Neural cell (in vitro differentiated cells): ENCODE measurements at regions not wholly inside any gene's neighbourhood (a gene's known extent, or its start where the extent isn't known, plus 50 kb on each side); places are given as distances from the start of the nearest gene placed in this dataset.
"Not testable (repeated sequence)": the region's sequence is repeated elsewhere in the genome, so short reads cannot be mapped to it uniquely, and the experiment has no call there.

Experiments
- EP300 ChIP-seq: fragments of 450-650 bp; conservative IDR thresholded peaks from 2 replicates; pipeline ENCODE4 v1.6.1; 2014; ENCODE audit warnings: antibody characterized with exemption, mild to moderate bottlenecking, moderate library complexity; ENCODE audit not compliant: poor library complexity, severe bottlenecking
- EZH2 ChIP-seq: fragments of 200-600, 300-800 bp; shearing (Covaris generic), sonication (generic); IDR thresholded peaks from 2 replicates; pipeline ENCODE4 v1.6.1; 2014; ENCODE audit warnings: antibody characterized with exemption, low read length, borderline replicate concordance, mild to moderate bottlenecking; ENCODE audit not compliant: insufficient read depth, poor library complexity, severe bottlenecking
- MXI1 ChIP-seq: fragments of 450-650 bp; conservative IDR thresholded peaks from 2 replicates; pipeline ENCODE4 v1.6.1; 2014; ENCODE audit warnings: antibody characterized with exemption, mild to moderate bottlenecking; ENCODE audit not compliant: poor library complexity, severe bottlenecking
- POLR2AphosphoS5 ChIP-seq: IDR thresholded peaks from 2 replicates; pipeline ENCODE4 v1.6.1; 2012
- RAD21 ChIP-seq: fragments of 450-650 bp; conservative IDR thresholded peaks from 2 replicates; pipeline ENCODE4 v1.6.1; 2014; ENCODE audit warnings: antibody characterized with exemption, mild to moderate bottlenecking, moderate library complexity
- TAF1 ChIP-seq: IDR thresholded peaks from 2 replicates; pipeline ENCODE4 v1.6.1; 2012; ENCODE audit warnings: low read depth
- TF ChIP-seq, protein P1 (sequence below): fragments of 450-650 bp; IDR thresholded peaks from 2 replicates; pipeline ENCODE4 v1.5.1; 2014; ENCODE audit warnings: antibody characterized with exemption, mild to moderate bottlenecking, moderate library complexity; ENCODE audit not compliant: poor library complexity, severe bottlenecking
- TF ChIP-seq, protein P2 (sequence below): IDR thresholded peaks from 2 replicates; pipeline ENCODE4 v1.6.1; 2012; ENCODE audit warnings: borderline replicate concordance

DNA sequence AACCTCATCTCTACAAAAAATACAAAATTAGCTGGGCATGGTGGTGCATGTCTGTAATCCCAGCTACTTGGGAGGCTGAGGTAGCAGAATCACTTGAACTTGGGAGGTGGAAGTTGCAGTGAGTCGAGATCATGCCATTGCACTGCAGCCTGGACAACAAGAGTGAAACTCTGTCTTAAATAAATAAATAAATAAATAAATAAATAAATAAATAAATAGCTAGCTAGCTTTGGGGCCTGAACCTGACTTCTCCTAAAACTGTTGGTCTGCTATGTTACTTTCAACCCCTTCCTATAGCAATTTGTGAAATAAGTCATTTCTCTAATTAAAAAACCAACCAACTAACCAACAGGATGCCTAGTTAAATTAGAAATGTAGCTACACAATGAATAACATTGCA is 101.0 kb upstream of the KCNG1 start:
- TF ChIP-seq, protein P1, sequence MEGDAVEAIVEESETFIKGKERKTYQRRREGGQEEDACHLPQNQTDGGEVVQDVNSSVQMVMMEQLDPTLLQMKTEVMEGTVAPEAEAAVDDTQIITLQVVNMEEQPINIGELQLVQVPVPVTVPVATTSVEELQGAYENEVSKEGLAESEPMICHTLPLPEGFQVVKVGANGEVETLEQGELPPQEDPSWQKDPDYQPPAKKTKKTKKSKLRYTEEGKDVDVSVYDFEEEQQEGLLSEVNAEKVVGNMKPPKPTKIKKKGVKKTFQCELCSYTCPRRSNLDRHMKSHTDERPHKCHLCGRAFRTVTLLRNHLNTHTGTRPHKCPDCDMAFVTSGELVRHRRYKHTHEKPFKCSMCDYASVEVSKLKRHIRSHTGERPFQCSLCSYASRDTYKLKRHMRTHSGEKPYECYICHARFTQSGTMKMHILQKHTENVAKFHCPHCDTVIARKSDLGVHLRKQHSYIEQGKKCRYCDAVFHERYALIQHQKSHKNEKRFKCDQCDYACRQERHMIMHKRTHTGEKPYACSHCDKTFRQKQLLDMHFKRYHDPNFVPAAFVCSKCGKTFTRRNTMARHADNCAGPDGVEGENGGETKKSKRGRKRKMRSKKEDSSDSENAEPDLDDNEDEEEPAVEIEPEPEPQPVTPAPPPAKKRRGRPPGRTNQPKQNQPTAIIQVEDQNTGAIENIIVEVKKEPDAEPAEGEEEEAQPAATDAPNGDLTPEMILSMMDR = not testable (repeated sequence)
- not testable (repeated sequence) for TF ChIP-seq TAF1, POLR2AphosphoS5, RAD21, EP300, MXI1, EZH2
- TF ChIP-seq, protein P2, sequence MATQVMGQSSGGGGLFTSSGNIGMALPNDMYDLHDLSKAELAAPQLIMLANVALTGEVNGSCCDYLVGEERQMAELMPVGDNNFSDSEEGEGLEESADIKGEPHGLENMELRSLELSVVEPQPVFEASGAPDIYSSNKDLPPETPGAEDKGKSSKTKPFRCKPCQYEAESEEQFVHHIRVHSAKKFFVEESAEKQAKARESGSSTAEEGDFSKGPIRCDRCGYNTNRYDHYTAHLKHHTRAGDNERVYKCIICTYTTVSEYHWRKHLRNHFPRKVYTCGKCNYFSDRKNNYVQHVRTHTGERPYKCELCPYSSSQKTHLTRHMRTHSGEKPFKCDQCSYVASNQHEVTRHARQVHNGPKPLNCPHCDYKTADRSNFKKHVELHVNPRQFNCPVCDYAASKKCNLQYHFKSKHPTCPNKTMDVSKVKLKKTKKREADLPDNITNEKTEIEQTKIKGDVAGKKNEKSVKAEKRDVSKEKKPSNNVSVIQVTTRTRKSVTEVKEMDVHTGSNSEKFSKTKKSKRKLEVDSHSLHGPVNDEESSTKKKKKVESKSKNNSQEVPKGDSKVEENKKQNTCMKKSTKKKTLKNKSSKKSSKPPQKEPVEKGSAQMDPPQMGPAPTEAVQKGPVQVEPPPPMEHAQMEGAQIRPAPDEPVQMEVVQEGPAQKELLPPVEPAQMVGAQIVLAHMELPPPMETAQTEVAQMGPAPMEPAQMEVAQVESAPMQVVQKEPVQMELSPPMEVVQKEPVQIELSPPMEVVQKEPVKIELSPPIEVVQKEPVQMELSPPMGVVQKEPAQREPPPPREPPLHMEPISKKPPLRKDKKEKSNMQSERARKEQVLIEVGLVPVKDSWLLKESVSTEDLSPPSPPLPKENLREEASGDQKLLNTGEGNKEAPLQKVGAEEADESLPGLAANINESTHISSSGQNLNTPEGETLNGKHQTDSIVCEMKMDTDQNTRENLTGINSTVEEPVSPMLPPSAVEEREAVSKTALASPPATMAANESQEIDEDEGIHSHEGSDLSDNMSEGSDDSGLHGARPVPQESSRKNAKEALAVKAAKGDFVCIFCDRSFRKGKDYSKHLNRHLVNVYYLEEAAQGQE = not testable (repeated sequence)
